Esophagus squamous epithelium (tissue), 4 donors: ENCODE measurements at regions not wholly inside any gene's neighbourhood (a gene's known extent, or its start where the extent isn't known, plus 50 kb on each side); places are given as distances from the start of the nearest gene placed in this dataset.

Source experiments
- POLR2A ChIP-seq, 4 donors: fragments of 450-650 bp; IDR thresholded peaks; one replicate each; pipeline ENCODE4 v1.6.1; 2017; ENCODE audit warnings: antibody characterized with exemption in 4 of 4, mild to moderate bottlenecking in 4 of 4, moderate library complexity in 3 of 4
- TF ChIP-seq, protein P1 (sequence below), 6 experiments: fragments of 450-650 bp in 4 of 6; fragments of 200-600 bp in 2 of 6; sonication (generic) in 2 of 6; IDR thresholded peaks; one replicate each; pipeline ENCODE4 v1.5.1; 2016 to 2019; ENCODE audit warnings: antibody characterized with exemption in 6 of 6, mild to moderate bottlenecking in 4 of 6, moderate library complexity in 4 of 6

DNA sequence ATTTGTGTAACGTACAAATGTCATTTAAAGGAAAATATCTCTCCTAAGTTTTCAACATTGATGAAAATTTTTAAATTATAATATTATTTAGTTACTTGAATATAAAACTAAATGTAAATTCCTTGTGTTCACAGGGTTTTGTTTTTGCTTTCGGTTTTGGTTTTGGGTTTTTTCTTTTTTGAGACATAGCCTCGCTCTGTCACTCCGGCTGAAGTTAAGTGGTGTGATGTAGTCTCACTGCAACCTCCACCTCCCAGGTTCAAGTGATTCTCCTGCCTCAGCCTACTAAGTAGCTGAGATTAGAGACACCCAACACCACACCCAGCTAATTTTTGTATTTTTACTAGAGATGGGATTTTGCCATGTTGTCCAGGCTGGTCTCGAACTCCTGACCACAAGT, 79.3 kb upstream of the TCF12 start:
- TF ChIP-seq, protein P1, sequence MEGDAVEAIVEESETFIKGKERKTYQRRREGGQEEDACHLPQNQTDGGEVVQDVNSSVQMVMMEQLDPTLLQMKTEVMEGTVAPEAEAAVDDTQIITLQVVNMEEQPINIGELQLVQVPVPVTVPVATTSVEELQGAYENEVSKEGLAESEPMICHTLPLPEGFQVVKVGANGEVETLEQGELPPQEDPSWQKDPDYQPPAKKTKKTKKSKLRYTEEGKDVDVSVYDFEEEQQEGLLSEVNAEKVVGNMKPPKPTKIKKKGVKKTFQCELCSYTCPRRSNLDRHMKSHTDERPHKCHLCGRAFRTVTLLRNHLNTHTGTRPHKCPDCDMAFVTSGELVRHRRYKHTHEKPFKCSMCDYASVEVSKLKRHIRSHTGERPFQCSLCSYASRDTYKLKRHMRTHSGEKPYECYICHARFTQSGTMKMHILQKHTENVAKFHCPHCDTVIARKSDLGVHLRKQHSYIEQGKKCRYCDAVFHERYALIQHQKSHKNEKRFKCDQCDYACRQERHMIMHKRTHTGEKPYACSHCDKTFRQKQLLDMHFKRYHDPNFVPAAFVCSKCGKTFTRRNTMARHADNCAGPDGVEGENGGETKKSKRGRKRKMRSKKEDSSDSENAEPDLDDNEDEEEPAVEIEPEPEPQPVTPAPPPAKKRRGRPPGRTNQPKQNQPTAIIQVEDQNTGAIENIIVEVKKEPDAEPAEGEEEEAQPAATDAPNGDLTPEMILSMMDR (IDR thresholded peaks at IDR 0.05), result no peak
- no peak for TF ChIP-seq POLR2A (IDR thresholded peaks at IDR 0.05)
